ACC112 (cell line): ENCODE measurements at regions not wholly inside any gene's neighbourhood (a gene's known extent, or its start where the extent isn't known, plus 50 kb on each side); places are given as distances from the start of the nearest gene placed in this dataset.

ENCODE experiments used
- H2AFZ ChIP-seq: fragments of 200-600 bp; sonication (generic); one replicate; pipeline ENCODE4 v1.6.0; 2017; ENCODE audit warnings: antibody characterized with exemption, low read length; ENCODE audit not compliant: unreplicated experiment
- H3K27ac ChIP-seq: fragments of 200-600 bp; sonication (generic); 2 replicates; pipeline ENCODE4 v1.5.1; 2014; ENCODE audit warnings: low read depth, mild to moderate bottlenecking, antibody characterized with exemption, low read length, moderate library complexity
- H3K27me3 ChIP-seq: fragments of 200-600 bp; sonication (generic); 2 replicates; pipeline ENCODE4 v1.6.1; 2014; ENCODE audit warnings: mild to moderate bottlenecking, antibody characterized with exemption, low read length, moderate library complexity, mixed read lengths; ENCODE audit not compliant: insufficient read depth
- H3K36me3 ChIP-seq: fragments of 200-600 bp; sonication (generic); 2 replicates; pipeline ENCODE4 v1.6.1; 2016; ENCODE audit warnings: mild to moderate bottlenecking, antibody characterized with exemption, low read length, moderate library complexity, mixed read lengths; ENCODE audit not compliant: insufficient read depth
- H3K4me1 ChIP-seq: fragments of 200-600 bp; sonication (generic); one replicate; pipeline ENCODE4 v1.6.1; 2016; ENCODE audit warnings: low read length, mixed read lengths; ENCODE audit not compliant: insufficient read depth, unreplicated experiment, control insufficient read depth
- H3K4me3 ChIP-seq: fragments of 200-600 bp; sonication (generic); 2 replicates; pipeline ENCODE4 v1.5.1; 2014; ENCODE audit warnings: mild to moderate bottlenecking, low read depth, low read length
- H3K79me2 ChIP-seq: fragments of 200-600 bp; sonication (generic); one replicate; pipeline ENCODE4 v1.6.0; 2016; ENCODE audit warnings: low read length; ENCODE audit not compliant: control insufficient read depth, unreplicated experiment, insufficient read depth

- H3K79me2 ChIP-seq: no peaks in the 10 kb centered on the region
- H3K27me3 ChIP-seq: no peaks in the 10 kb centered on the region
- H3K36me3 ChIP-seq: no peaks in the 10 kb centered on the region
- H3K27ac ChIP-seq: no peak overlapping the region
- H3K4me3 ChIP-seq: no peak overlapping the region
- no peak overlapping the region for H2AFZ ChIP-seq
- no peaks in the 10 kb centered on the region for H3K4me1 ChIP-seq
Measured at GRCh38 chr14:98977451-98977850, 294.5 kb downstream of the BCL11B start.

DNA sequence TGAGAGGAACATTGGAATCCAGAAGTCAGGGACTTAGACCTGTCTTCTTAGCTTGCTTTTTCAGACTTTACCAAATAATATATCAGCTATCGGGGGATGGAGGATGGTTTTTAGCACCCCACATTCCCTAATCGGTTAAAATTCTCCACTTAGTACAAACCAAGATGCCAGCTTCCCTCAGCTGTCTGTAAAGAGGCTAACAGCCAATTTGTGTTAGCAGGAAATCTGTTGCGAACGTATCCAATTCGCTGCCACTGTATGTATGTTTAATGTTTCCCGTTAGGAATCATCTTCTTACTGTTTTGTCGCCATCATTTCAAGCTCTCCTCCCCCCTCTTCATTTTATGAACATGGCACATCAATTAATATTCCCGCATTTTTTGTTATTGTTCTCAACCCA is 289.0 kb downstream of the BCL11B start:
- no peaks in the 10 kb centered on the region for H3K79me2 ChIP-seq
- no peak overlapping the region for H2AFZ ChIP-seq
- no peaks in the 10 kb centered on the region for H3K4me1 ChIP-seq
- H3K27ac ChIP-seq: no peak overlapping the region
- no peak overlapping the region for H3K4me3 ChIP-seq
- no peaks in the 10 kb centered on the region for H3K27me3 ChIP-seq
- no peaks in the 10 kb centered on the region for H3K36me3 ChIP-seq

DNA sequence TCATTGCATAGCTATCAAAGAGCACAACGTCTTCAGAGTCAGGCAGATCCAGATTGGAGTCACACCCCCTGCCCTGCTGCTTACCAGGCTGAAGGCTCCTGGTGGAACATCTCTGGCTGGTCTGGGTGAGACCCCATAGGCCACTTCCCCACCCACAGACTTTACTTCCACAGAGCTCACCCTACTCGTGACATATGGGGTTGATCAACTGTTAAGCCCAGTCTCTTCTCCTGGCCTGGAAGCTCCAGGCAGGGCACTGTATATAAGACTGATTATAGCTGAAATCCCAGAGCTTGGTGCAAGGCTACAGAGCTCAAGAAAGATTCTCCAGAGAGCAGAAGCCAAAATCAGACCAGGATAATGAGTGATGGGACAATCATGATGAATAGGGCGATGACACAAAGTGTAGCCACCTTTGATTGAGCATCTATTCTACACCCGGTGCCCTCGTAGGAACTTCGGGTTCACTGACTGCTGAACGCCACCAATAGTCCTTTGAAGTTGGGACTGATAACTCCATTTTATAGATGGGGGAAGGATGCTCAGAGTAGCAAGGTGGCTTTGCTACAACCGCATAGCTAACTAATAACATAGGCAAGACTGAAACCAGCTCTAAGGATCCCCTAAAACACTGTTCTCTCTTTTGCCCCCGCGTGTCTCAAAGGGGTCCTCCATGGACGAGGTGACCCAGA is 287.8 kb downstream of the BCL11B start:
- Histone ChIP-seq H3K4me3 (no peak overlapping the region), H3K4me1 (no peaks in the 10 kb centered on the region), H3K27ac (no peak overlapping the region), H3K27me3 (no peaks in the 10 kb centered on the region), H2AFZ (no peak overlapping the region), H3K79me2 (no peaks in the 10 kb centered on the region), H3K36me3 (no peaks in the 10 kb centered on the region)

DNA sequence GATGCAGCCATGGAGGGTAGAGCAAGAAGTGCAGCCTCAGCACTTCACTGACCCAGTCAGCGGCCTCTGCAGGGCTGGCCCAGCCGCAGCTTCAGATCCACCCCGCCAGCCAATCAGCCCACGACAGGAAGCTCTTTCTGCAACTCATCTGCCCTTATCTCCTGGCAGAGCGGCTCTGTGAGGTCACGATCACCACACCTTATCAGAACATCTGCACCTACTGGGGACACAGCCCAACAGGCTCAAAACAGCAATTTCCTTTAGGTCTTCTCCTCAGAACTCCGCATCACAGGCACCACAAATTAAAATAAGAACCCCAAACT is 287.3 kb downstream of the BCL11B start:
- no peak overlapping the region for H3K4me3 ChIP-seq
- no peaks in the 10 kb centered on the region for H3K4me1 ChIP-seq
- H3K79me2 ChIP-seq: no peaks in the 10 kb centered on the region
- no peak overlapping the region for H3K27ac ChIP-seq
- no peaks in the 10 kb centered on the region for H3K27me3 ChIP-seq
- H2AFZ ChIP-seq: no peak overlapping the region
- H3K36me3 ChIP-seq: no peaks in the 10 kb centered on the region

DNA sequence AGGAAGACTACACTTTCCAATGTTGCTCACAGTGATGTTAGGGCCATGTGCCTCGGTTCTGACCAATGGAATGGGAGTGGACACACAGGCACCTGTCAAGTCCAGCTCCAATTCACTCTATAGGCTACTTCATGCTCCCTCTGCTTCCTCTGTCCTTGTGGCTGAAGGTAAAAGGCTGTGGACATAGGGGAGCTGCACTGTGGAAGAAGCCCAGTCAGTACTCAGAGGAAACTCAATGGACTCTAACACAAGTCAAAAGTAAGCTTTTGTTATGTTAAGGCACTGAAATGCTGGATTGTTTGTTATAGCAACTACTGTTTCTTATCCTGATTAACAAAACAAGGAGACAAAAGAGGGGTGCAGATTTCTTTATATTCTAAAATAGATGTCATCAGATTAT is 278.2 kb downstream of the BCL11B start:
- H3K79me2 ChIP-seq: no peaks in the 10 kb centered on the region
- no peak overlapping the region for H3K4me3 ChIP-seq
- no peaks in the 10 kb centered on the region for H3K27me3 ChIP-seq
- H3K4me1 ChIP-seq: no peaks in the 10 kb centered on the region
- no peak overlapping the region for H2AFZ ChIP-seq
- no peaks in the 10 kb centered on the region for H3K36me3 ChIP-seq
- no peak overlapping the region for H3K27ac ChIP-seq

DNA sequence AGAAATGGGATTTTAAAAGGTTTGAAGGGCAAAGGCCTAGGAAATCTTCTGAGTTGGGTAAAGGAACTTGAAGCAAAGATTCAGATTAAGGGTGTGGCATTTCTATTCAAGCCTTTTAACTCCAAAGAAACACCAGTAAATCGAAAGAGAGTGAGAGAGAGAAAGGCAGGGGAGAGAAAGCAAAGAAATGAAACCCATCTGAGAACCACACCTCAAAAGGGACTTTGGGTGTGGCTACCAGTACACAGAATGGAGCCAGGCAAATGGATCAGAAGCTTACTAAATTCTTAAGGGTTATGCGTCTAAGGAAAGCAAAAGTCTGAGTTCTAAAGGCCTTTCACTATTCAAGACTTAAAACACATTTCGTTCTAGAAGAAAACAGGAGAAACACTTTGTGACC is 277.4 kb downstream of the BCL11B start:
- no peaks in the 10 kb centered on the region for H3K27me3 ChIP-seq
- H3K4me3 ChIP-seq: no peak overlapping the region
- H2AFZ ChIP-seq: no peak overlapping the region
- H3K79me2 ChIP-seq: no peaks in the 10 kb centered on the region
- no peaks in the 10 kb centered on the region for H3K4me1 ChIP-seq
- H3K27ac ChIP-seq: no peak overlapping the region
- no peaks in the 10 kb centered on the region for H3K36me3 ChIP-seq

DNA sequence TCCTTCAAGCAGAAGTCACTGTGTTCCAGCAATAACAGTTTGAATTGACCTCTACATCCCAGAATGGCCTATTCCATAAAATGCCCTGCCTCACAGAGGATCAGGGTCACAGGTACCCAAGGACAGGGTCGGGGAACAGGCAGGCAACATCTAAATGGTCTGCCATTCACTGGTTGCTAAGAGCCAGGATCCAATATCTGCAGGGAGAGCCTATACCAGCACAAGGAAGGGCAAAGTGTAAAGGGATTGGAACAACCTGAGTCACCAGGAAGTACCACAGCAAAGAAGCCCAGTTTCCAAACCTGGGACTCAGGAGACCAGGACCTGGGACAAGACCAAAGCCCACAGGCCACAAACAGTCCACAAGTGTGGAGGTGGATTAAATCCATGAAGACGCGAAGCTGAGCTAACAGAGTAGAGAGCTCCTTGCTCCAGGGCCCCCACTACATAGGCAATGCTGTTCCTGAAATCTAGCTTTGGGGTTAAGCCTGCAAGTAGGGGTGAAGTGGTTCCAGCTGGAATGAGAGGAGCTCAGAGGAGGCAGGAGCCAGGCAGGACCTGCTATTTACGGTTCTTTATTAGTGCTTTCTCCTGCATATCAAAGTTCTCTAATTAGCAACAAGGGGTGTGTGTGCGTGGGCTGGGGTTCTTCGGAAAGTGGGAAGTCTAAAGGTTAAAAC is 274.3 kb downstream of the BCL11B start:
- Histone ChIP-seq H3K36me3 (no peaks in the 10 kb centered on the region), H3K79me2 (no peaks in the 10 kb centered on the region), H3K4me1 (no peaks in the 10 kb centered on the region), H3K27me3 (no peaks in the 10 kb centered on the region), H3K27ac (no peak overlapping the region), H2AFZ (no peak overlapping the region), H3K4me3 (no peak overlapping the region)

DNA sequence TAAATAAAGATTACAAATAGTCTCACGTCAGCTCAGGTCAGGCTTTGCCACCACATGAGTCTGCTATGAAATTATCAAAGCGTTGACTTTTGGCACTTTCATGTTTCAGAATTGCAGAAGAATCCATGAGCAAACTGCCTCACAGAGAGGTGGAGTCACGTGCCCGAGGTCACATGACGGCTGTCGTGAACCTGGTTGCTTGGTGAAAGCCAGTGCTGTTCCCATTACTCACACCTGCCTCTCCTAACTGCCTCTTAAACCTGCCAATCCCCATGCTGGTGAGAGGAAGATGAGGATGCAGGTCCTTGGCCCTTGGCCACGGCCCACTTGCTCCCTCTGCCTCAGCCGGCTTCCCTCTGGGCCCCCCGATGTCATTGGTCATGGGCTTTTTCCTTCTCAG is 272.7 kb downstream of the BCL11B start:
- no peaks in the 10 kb centered on the region for H3K36me3 ChIP-seq
- no peak overlapping the region for H3K4me3 ChIP-seq
- no peak overlapping the region for H2AFZ ChIP-seq
- H3K27ac ChIP-seq: no peak overlapping the region
- no peaks in the 10 kb centered on the region for H3K79me2 ChIP-seq
- H3K4me1 ChIP-seq: no peaks in the 10 kb centered on the region
- H3K27me3 ChIP-seq: no peaks in the 10 kb centered on the region

DNA sequence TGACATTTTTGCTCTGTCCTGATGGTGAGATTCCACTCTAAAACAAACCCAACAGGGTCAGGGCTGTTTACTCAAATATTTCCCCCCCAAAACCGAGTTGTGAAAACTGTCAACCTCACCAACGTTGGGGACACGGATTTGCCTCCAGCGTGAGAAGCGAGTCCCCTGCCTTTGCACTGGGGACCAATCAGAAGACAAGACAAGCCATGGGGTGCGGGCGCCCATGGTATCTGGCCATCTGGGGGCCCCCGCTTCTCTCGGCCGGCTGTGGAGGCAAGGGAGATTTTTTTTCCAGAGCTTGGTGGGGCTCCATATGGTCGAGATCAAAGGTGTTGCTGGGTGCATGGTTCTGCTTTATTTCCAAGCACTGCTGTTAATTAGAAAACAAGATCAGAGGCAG is 272.1 kb downstream of the BCL11B start:
- no peak overlapping the region for H2AFZ ChIP-seq
- no peaks in the 10 kb centered on the region for H3K4me1 ChIP-seq
- H3K36me3 ChIP-seq: no peaks in the 10 kb centered on the region
- H3K27me3 ChIP-seq: no peaks in the 10 kb centered on the region
- H3K79me2 ChIP-seq: no peaks in the 10 kb centered on the region
- H3K4me3 ChIP-seq: no peak overlapping the region
- no peak overlapping the region for H3K27ac ChIP-seq

- Histone ChIP-seq H3K36me3 (no peaks in the 10 kb centered on the region), H3K27me3 (no peaks in the 10 kb centered on the region), H3K27ac (no peak overlapping the region), H3K4me1 (no peaks in the 10 kb centered on the region), H2AFZ (no peak overlapping the region), H3K79me2 (no peaks in the 10 kb centered on the region), H3K4me3 (no peak overlapping the region)
Measured at GRCh38 chr14:99001241-99001640, 270.8 kb downstream of the BCL11B start.

DNA sequence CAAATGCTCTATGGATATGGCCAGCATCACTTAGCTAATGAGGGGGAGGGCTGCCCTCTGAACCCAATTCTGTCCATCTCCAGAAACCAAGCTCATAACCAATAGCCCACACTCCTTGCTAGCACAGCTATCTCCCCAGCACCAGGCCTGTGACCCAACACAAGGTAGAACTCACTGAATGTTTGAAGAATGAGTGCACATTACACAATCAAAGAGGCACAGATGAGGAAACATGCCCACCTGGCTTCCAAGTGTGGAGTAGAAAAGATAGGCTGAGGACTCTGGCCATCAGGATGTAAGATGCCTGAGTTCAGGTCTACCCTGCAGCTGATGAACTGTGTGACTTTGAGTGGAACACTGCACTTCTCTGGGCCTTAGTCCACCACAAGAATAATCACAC is 268.4 kb downstream of the BCL11B start:
- Histone ChIP-seq H3K27ac (no peak overlapping the region), H3K4me1 (no peaks in the 10 kb centered on the region), H2AFZ (no peak overlapping the region), H3K27me3 (no peaks in the 10 kb centered on the region), H3K79me2 (no peaks in the 10 kb centered on the region), H3K36me3 (no peaks in the 10 kb centered on the region), H3K4me3 (no peak overlapping the region)
